Stimulated activated CD4-positive, alpha-beta T cell treated with anti-CD3 and anti-CD28 coated beads, Interleukin-2, amount 100 ng/mL, for 48 hours (primary cell): ENCODE measurements at regions not wholly inside any gene's neighbourhood (a gene's known extent, or its start where the extent isn't known, plus 50 kb on each side); places are given as distances from the start of the nearest gene placed in this dataset.
"Not testable (repeated sequence)": the region's sequence is repeated elsewhere in the genome, so short reads cannot be mapped to it uniquely, and the experiment has no call there.

Source experiments
- DNase-seq, 2 donors: peaks; one replicate each; pipeline ENCODE4 v3.0.0-alpha.2; 2020

DNA sequence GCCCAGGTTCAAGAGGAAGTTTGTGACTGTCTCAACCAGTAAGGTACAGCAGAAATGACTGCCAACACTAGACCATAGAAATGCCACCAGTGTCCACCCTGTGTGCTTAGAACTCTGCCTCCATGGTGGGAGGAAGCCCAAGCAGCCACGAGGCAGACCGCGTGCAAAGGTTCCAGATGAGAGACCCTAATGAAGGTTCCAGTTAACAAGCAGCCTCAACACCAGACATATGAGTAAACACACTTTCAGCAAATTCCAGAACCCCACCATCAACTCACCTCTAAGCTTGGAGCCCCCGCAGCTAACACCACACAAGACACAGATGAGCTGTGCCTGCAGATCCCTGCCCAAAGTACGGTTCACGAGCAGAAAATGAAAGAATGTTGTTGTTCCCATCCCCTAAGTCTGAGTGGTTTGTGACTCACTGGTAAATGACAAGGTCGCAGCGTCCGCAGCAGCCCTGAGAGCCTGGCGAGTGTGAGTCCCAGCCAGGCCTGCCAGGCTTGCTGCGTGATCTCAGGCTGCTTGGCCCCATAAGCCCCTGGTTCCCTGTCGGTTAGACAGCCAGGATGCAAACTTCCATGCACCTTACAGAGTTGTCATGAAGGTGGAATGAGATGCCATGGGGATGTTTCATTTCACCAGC lies 193.7 kb downstream of the C16orf95 start:
- no peak for DNase-seq

DNA sequence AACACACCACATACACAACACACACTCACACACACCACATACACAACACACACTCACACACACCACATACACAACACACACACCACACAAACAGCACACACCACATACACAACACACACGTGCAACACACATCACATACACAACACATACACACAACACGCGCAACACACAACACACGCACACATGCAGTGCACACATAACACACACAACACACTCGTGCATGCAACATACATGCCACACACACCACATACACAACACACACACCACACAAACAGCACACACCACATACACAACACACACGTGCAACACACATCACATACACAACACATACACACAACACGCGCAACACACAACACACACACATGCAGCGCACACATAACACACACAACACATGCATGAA lies 192.8 kb downstream of the C16orf95 start:
- DNase-seq: not testable (repeated sequence)

GRCh38 chr16:87125206-87126155 lies 191.7 kb downstream of the C16orf95 start:
- DNase-seq: no peak

- DNase-seq: no peak
Observed at GRCh38 chr16:87126403-87127025, 190.7 kb downstream of the C16orf95 start.

GRCh38 chr16:87127061-87127765 lies 190.0 kb downstream of the C16orf95 start:
- no peak for DNase-seq

- DNase-seq: no peak
Observed at GRCh38 chr16:87127766-87128147, 189.4 kb downstream of the C16orf95 start.

GRCh38 chr16:87129771-87130170 lies 187.4 kb downstream of the C16orf95 start:
- no peak for DNase-seq

- DNase-seq: no peak
Observed at GRCh38 chr16:87131061-87131995, 185.9 kb downstream of the C16orf95 start.

GRCh38 chr16:87131996-87132345 lies 185.2 kb downstream of the C16orf95 start:
- no peak for DNase-seq

GRCh38 chr16:87132361-87133014 lies 184.7 kb downstream of the C16orf95 start:
- DNase-seq: no peak

- DNase-seq: no peak
Observed at GRCh38 chr16:87133112-87133850, 183.9 kb downstream of the C16orf95 start.

GRCh38 chr16:87133966-87134627 lies 183.1 kb downstream of the C16orf95 start:
- no peak for DNase-seq

DNA sequence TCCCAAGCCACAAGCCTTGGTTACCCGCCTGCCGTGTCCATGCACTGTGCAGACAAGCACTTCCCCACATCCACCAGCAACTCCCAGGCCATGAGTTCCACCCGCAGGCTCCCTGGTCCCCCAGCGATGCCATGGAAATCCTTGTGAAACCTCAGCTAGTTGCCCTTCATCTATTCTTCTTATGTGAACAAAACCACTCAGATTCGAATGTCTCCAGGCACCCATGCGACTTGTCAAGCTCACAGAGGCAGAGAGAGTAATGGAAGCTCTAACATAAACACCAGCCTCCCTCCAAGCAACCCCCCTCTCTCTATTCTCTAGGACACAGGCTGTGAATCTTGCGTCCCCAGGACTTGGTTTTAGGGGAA lies 182.6 kb downstream of the C16orf95 start:
- DNase-seq: no peak

GRCh38 chr16:87135246-87136030 lies 181.8 kb downstream of the C16orf95 start:
- no peak for DNase-seq

DNA sequence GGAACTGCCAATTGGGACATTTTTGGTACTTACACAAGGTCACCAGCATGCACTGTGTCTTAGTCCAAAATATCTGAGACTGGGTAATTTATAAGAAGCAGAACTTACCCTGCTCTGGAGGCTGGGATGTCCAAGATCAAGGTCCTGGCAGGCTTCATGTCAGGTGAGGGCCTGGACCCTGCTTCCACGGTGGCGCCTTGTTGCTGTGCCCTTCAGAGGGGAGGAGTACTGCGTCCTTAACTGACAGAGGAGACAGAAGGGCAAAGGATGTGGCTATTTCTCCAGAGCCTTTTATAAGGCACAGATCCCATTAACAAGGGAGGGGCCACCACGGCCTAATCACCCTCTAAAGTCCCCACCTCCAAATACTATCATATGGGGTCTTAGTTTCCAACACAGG lies 178.9 kb downstream of the C16orf95 start:
- no peak for DNase-seq

DNA sequence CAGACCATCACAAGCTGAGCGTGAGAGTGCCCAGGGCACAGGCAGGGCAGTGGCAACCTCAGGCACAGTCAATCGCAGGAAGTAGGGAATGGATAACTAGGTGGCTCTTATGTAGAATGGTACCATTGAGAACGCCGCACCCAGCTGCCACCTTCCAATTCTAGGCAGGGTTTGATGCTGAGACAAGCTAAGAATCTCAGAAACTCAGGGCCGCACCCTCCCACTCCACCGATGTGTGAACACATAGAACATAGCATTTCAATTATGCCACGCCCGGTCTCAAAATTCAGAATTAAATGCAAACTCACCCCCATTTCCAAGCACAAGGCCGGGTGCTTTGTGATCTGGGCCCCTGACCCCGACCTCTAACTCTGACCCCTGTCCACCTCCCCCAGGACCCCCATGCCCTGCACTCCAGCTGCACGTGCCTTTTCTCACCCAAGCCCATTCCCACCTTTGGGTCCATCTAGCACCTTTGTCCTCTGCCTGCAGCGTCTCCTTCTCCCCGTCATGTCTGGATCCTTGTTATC lies 178.4 kb downstream of the C16orf95 start:
- DNase-seq: no peak

DNA sequence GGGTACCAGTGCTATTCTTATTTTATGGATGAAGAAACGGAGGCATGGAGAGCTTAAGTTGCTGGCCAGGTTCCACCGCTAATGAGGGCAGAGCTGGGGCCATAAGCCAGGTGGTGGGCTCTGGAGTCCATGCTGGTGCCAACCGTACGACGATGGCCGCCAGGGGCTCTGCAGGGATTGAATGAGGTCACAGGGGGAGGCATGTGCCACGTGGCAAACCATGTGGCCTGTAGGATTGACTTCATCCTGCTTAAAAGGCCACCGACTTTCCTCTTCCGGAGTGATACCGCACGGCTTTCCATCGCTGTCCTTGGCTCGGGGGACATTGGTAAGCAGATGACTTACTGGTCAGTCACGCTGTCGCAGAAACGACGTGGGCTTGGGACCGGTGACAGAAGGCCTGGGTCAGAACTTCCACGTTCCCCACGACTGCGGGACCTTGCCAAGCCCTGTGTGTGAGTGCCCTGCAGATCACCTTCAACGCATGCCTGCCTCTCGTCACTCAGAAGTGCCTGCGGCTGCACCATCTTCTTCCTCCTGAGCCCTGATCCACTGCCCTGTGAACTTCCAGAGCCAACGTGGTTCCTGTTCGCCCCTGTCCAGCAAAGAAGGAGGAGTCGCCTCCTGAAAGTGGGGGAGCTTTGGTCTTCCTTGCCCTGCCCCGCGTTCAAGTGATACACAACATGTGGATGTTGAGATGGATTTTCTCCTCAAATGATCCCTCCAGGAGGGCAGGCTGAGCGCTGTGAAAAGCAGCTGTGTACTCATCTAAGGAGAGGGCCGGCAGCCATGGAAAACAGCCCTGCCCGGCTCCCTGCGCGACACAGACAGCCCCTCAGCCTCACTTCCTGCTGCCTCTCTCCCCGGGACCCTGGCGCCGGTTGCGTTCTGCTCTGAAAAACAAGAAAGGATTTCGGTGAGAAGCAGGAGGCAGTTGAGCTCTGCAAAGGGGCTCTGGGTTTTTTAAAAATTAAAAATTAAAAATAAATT lies 176.7 kb downstream of the C16orf95 start:
- DNase-seq: no peak

DNA sequence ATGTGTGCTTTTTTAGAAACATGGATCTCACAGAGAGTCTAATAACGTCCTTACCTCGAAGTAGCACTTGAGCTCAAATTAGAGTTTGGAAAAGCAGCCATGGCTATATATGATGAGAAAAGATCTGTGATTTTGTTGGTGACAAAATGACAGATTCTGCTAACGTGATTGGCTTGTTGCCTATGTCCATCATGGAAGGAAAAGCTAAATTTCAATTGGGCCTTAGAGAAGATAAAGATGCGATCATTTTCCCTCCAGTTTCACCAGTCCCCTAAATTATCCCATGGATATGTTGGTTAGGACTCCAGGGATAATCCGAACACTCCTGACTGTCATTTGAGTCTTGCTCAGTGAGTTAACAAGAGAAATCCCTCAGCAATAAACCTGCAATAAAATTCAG lies 175.8 kb downstream of the C16orf95 start:
- no peak for DNase-seq
